Stomach (tissue), 8 donors: ENCODE measurements at regions not wholly inside any gene's neighbourhood (a gene's known extent, or its start where the extent isn't known, plus 50 kb on each side); places are given as distances from the start of the nearest gene placed in this dataset.

Experiments
- DNase-seq, 2 donors: peaks; one replicate each; pipeline versions ENCODE4 v3.0.0 to v3.0.0-alpha.2; 2013 to 2019
- H3K27ac ChIP-seq, 5 donors: fragments of 200-600 bp in 4 of 5; sonication (generic) in 4 of 5; one replicate each; pipeline ENCODE4 v1.5.1; 2013 to 2019; ENCODE audit warnings: mild to moderate bottlenecking in 1 of 5, moderate library complexity in 1 of 5
- H3K27me3 ChIP-seq, 3 donors: fragments of 200-600 bp; sonication (generic); one replicate each; pipeline ENCODE4 v1.5.1; 2017 to 2019; ENCODE audit warnings: mixed run types in 1 of 3
- H3K36me3 ChIP-seq, 4 donors: fragments of 200-600 bp; sonication (generic); 1 replicate in 3 of 4; 2 replicates in 1 of 4; pipeline ENCODE4 v1.5.1; 2016 to 2019
- H3K4me1 ChIP-seq, 4 donors: fragments of 200-600 bp; sonication (generic); one replicate each; pipeline ENCODE4 v1.5.1; 2016 to 2019
- H3K4me3 ChIP-seq, 4 donors: fragments of 200-600 bp; sonication (generic) in 3 of 4; one replicate each; pipeline ENCODE4 v1.5.1; 2016 to 2019; ENCODE audit warnings: mild to moderate bottlenecking in 1 of 4
- H3K9me3 ChIP-seq, 4 donors: fragments of 200-600 bp; sonication (generic); one replicate each; pipeline ENCODE4 v1.5.1; 2016 to 2019
- CTCF ChIP-seq, 7 experiments: fragments of 450-650 bp in 4 of 7; fragments of 200-600 bp in 3 of 7; sonication (generic) in 3 of 7; IDR thresholded peaks; one replicate each; pipeline ENCODE4 v1.5.1; 2016 to 2019; ENCODE audit warnings: antibody characterized with exemption in 7 of 7, control low read depth in 2 of 7, mild to moderate bottlenecking in 1 of 7
- EP300 ChIP-seq: sonication (generic); formaldehyde crosslinking; IDR thresholded peaks from one replicate; pipeline ENCODE4 v1.6.1; 2017; ENCODE audit warnings: antibody characterized with exemption
- POLR2A ChIP-seq, 4 donors: fragments of 450-650 bp; IDR thresholded peaks; one replicate each; pipeline ENCODE4 v1.6.1; 2016; ENCODE audit warnings: antibody characterized with exemption in 4 of 4, control low read depth in 2 of 4, mild to moderate bottlenecking in 1 of 4, moderate library complexity in 1 of 4
- POLR2AphosphoS5 ChIP-seq, 3 donors: sonication (generic); formaldehyde crosslinking; IDR thresholded peaks; one replicate each; pipeline ENCODE4 v1.6.1; 2016; ENCODE audit warnings: antibody characterized with exemption in 3 of 3
- WGBS, 5 donors: extraction: QIAGEN DNeasy Blood & Tissue Kit in 3 of 5; methylation state at CpG; one replicate each; pipeline versions ENCODE4 v1.1.5 to v1.1.7; 2013 to 2018; 5-methylcytosine and 5-hydroxymethylcytosine counted together
- intact Hi-C: fragments of 100-400 bp; cut with DNase I; formaldehyde crosslinking; loops from one replicate; pipeline ENCODE4 v1.15.1; 2023; ENCODE audit warnings: low total_unique reads
- donor health status: healthy with polysubstance abuse.
- donor health status: Bipolar disorder and iron deficiency.
- donor health status: healthy.

GRCh38 chr3:72537448-72537847, 310.8 kb downstream of the SHQ1 start:
- Histone ChIP-seq H3K4me3 (no peak overlapping the region), H3K9me3 (peaks cover 0 to 4% (median 0%) of the 10 kb centered on the region in 4 donors), H3K27ac (no peak overlapping the region), H3K36me3 (no peaks in the 10 kb centered on the region), H3K4me1 (no peaks in the 10 kb centered on the region), H3K27me3 (no peaks in the 10 kb centered on the region)
- intact Hi-C loops: no loop called here
- TF ChIP-seq POLR2AphosphoS5 (IDR thresholded peaks at IDR 0.05): no peak
- TF ChIP-seq POLR2A (IDR thresholded peaks at IDR 0.05): no peak
- TF ChIP-seq EP300: no peak
- TF ChIP-seq CTCF (IDR thresholded peaks at IDR 0.05): no peak
- 88 to 91% (median 91%) methylated on average over 6 of the region's 6 CpGs for WGBS, 5 donors
- DNase-seq: no peak

DNA sequence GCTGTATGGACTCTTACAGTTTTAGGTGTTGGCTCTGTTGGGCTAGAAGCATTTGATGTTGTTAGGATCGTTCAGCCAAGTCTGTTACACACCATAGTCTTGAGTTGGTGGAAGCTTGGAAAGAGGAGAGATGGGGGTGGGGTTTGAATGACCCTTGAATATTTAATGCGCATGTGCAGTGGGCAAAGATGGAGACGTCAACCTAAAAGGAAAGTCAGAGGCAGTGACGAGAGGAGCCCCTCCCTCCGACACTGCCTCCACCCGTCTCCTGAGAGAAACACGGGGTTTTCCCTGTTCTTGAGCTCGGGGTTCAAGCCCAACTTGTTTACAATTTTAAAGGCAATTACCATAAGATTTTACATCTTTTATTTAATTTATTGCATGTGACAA, 311.4 kb downstream of the SHQ1 start:
- DNase-seq: no peak
- intact Hi-C loops: no loop called here
- no peaks in the 10 kb centered on the region for H3K4me1 ChIP-seq
- TF ChIP-seq POLR2AphosphoS5 (IDR thresholded peaks at IDR 0.05): no peak
- H3K27me3 ChIP-seq: no peaks in the 10 kb centered on the region
- H3K9me3 ChIP-seq: peaks cover 0 to 4% (median 0%) of the 10 kb centered on the region in 4 donors
- H3K4me3 ChIP-seq: no peak overlapping the region
- no peaks in the 10 kb centered on the region for H3K36me3 ChIP-seq
- no peak overlapping the region for H3K27ac ChIP-seq
- WGBS, 5 donors: 80 to 92% (median 86%) methylated on average over 8 of the region's 8 CpGs

- WGBS, 5 donors: 88 to 92% (median 90%) methylated on average over 4 of the region's 4 CpGs
Measured at GRCh38 chr3:72536206-72536877, 311.9 kb downstream of the SHQ1 start.

DNA sequence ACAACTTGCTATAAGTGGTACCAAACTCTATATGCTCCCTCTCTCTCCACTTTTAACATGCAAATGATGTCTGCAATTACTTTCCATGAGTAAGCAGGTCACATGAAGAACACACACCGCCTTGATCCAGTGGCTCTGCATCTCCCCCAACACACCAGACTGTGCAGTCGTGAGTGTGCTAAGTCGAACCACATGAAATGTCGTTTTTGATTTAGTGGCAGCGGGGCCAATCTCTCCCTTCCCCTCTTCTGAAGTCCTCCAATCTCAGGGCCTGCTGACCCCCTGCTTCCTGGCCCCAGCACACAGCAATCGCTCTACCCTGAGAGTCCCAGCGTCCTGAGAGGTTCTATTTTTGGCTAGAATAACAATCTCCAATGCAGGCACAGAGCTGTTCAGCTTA, 312.5 kb downstream of the SHQ1 start:
- Histone ChIP-seq H3K9me3 (no peaks in the 10 kb centered on the region), H3K36me3 (no peaks in the 10 kb centered on the region), H3K4me1 (no peaks in the 10 kb centered on the region), H3K4me3 (no peak overlapping the region), H3K27ac (no peak overlapping the region), H3K27me3 (no peaks in the 10 kb centered on the region)
- TF ChIP-seq EP300 (no peak), POLR2A (IDR thresholded peaks at IDR 0.05) (no peak), CTCF (IDR thresholded peaks at IDR 0.05) (no peak), POLR2AphosphoS5 (IDR thresholded peaks at IDR 0.05) (no peak)
- intact Hi-C loops: no loop called here
- WGBS, 5 donors: 61 to 77% (median 66%) methylated on average over 7 of the region's 7 CpGs
- peak in 1 of 2 donors; percentile 38 for DNase-seq

More at GRCh38 chr3:72536206-72536877, 311.9 kb downstream of the SHQ1 start:
- DNase-seq: no peak
- no peaks in the 10 kb centered on the region for H3K27me3 ChIP-seq
- H3K4me3 ChIP-seq: no peak overlapping the region
- no peaks in the 10 kb centered on the region for H3K4me1 ChIP-seq
- H3K9me3 ChIP-seq: peaks cover 0 to 3% (median 0%) of the 10 kb centered on the region in 4 donors
- H3K27ac ChIP-seq: no peak overlapping the region
- TF ChIP-seq POLR2AphosphoS5 (IDR thresholded peaks at IDR 0.05) (no peak), POLR2A (IDR thresholded peaks at IDR 0.05) (no peak), EP300 (no peak), CTCF (IDR thresholded peaks at IDR 0.05) (no peak)
- H3K36me3 ChIP-seq: no peaks in the 10 kb centered on the region
- intact Hi-C loops: no loop called here
